ENCODE measurements at regions not wholly inside any gene's neighbourhood (a gene's known extent, or its start where the extent isn't known, plus 50 kb on each side); places are given as distances from the start of the nearest gene placed in this dataset.

- TF ChIP-seq NANOG (IDR thresholded peaks at IDR 0.05; ENCODE audit: insufficient read depth, low read depth, low read length, poor library complexity, severe bottlenecking) (no peak), SP4 (IDR thresholded peaks at IDR 0.05; ENCODE audit: low read length) (no peak)
These were observed 103.9 kb downstream of the ZIC5 start (continued) for GRCh38 chr13:99867535-99868257.

Data from H1 (cell line).